ENCODE measurements at regions not wholly inside any gene's neighbourhood (a gene's known extent, or its start where the extent isn't known, plus 50 kb on each side); places are given as distances from the start of the nearest gene placed in this dataset.
"Not testable (repeated sequence)": the region's sequence is repeated elsewhere in the genome, so short reads cannot be mapped to it uniquely, and the experiment has no call there.

- no peak overlapping the region for H3K4me3 ChIP-seq (ENCODE audit: low read depth, low read length)
- TF ChIP-seq, protein P1, sequence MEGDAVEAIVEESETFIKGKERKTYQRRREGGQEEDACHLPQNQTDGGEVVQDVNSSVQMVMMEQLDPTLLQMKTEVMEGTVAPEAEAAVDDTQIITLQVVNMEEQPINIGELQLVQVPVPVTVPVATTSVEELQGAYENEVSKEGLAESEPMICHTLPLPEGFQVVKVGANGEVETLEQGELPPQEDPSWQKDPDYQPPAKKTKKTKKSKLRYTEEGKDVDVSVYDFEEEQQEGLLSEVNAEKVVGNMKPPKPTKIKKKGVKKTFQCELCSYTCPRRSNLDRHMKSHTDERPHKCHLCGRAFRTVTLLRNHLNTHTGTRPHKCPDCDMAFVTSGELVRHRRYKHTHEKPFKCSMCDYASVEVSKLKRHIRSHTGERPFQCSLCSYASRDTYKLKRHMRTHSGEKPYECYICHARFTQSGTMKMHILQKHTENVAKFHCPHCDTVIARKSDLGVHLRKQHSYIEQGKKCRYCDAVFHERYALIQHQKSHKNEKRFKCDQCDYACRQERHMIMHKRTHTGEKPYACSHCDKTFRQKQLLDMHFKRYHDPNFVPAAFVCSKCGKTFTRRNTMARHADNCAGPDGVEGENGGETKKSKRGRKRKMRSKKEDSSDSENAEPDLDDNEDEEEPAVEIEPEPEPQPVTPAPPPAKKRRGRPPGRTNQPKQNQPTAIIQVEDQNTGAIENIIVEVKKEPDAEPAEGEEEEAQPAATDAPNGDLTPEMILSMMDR (IDR thresholded peaks at IDR 0.05; ENCODE audit: low read depth, low read length), result no peak
These were observed 116.5 kb downstream of the NUFIP1 start for GRCh38 chr13:44872751-44873150.

GRCh38 chr13:44870456-44870929, 118.8 kb downstream of the NUFIP1 start:
- TF ChIP-seq, protein P1 (IDR thresholded peaks at IDR 0.05; ENCODE audit: low read depth, low read length), result no peak

DNA sequence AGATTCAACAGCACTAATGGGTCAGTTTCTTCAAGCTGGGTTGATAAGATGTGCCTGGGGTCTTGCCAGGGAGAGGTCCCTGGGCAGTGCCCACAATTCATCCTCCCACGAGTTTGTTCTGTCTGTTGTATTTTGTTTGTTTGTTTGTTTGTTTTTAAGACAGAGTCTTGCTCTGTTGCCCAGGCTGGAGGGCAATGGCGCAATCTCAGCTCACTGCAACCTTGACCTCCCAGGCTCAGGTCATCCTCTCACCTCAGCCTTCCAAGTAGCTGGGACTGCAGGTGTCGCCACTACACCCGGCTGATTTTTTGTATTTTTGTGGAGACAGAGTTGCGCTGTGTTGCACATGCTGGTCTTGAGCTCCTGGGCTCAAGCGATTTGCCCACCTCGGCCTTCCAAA, 120.1 kb downstream of the NUFIP1 start:
- TF ChIP-seq, protein P1 (IDR thresholded peaks at IDR 0.05; ENCODE audit: low read depth, low read length), result no peak
- H3K4me3 ChIP-seq (ENCODE audit: low read depth, low read length), result no peak overlapping the region

More at GRCh38 chr13:44870456-44870929, 118.8 kb downstream of the NUFIP1 start:
- no peak overlapping the region for H3K4me3 ChIP-seq (ENCODE audit: low read depth, low read length)

DNA sequence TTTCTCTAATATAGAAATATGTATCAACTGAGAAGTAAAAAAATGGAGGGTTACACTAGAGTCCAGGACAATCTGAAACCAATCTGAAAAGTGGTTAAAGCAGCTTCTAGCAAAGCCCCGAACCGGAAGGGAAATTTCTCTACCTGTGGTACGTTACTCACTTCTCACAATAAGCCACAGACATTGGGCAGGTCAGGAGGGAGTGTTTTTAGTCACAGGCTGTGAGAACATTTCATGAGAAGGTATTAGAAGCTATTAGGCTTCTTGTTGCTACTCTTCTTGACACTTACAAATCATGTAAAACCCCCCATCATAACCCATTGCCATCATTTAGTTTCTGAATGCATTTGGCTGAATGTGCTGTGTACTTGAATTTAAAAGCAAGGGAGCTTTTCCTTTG, 120.9 kb downstream of the NUFIP1 start:
- TF ChIP-seq, protein P1 (IDR thresholded peaks at IDR 0.05; ENCODE audit: low read depth, low read length), result no peak
- no peak overlapping the region for H3K4me3 ChIP-seq (ENCODE audit: low read depth, low read length)

GRCh38 chr13:44867825-44868224, 121.4 kb downstream of the NUFIP1 start:
- TF ChIP-seq, protein P1 (IDR thresholded peaks at IDR 0.05; ENCODE audit: low read depth, low read length), result no peak
- H3K4me3 ChIP-seq (ENCODE audit: low read depth, low read length), result no peak overlapping the region

GRCh38 chr13:44866411-44866911, 122.8 kb downstream of the NUFIP1 start:
- TF ChIP-seq, protein P1 (IDR thresholded peaks at IDR 0.05; ENCODE audit: low read depth, low read length), result no peak
- no peak overlapping the region for H3K4me3 ChIP-seq (ENCODE audit: low read depth, low read length)

- no peak overlapping the region for H3K4me3 ChIP-seq (ENCODE audit: low read depth, low read length)
- TF ChIP-seq, protein P1 (IDR thresholded peaks at IDR 0.05; ENCODE audit: low read depth, low read length), result no peak
These were observed 123.4 kb downstream of the NUFIP1 start for GRCh38 chr13:44865722-44866410.

GRCh38 chr13:44863641-44864040, 125.6 kb downstream of the NUFIP1 start:
- not testable (repeated sequence) for H3K4me3 ChIP-seq (ENCODE audit: low read depth, low read length)

Data from WI38 (cell line).